ENCODE measurements at regions not wholly inside any gene's neighbourhood (a gene's known extent, or its start where the extent isn't known, plus 50 kb on each side); places are given as distances from the start of the nearest gene placed in this dataset.

DNA sequence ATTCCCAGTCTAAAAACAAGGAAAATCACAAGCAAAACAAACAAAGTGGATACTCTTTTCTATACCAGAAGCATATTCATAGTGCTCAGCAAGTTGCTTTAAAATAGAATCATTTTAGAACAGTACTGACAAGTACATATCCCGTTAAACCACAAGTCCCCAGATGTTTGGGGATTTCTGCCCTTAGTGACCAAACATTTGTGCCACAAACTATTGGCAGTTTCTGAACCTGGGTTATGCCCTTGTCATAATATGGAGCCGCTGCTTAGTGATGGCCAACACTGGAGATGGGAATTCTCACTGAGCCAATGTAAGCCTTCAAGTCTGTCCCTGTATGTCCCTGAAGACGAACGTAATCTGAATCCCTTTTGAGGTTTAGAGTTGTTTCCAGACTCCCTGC lies 436.7 kb upstream of the JAG1 start:
- TF ChIP-seq, protein P1, sequence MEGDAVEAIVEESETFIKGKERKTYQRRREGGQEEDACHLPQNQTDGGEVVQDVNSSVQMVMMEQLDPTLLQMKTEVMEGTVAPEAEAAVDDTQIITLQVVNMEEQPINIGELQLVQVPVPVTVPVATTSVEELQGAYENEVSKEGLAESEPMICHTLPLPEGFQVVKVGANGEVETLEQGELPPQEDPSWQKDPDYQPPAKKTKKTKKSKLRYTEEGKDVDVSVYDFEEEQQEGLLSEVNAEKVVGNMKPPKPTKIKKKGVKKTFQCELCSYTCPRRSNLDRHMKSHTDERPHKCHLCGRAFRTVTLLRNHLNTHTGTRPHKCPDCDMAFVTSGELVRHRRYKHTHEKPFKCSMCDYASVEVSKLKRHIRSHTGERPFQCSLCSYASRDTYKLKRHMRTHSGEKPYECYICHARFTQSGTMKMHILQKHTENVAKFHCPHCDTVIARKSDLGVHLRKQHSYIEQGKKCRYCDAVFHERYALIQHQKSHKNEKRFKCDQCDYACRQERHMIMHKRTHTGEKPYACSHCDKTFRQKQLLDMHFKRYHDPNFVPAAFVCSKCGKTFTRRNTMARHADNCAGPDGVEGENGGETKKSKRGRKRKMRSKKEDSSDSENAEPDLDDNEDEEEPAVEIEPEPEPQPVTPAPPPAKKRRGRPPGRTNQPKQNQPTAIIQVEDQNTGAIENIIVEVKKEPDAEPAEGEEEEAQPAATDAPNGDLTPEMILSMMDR (IDR thresholded peaks at IDR 0.05) = no peak
- no peak for TF ChIP-seq POLR2A (IDR thresholded peaks at IDR 0.05)
